ENCODE measurements at regions not wholly inside any gene's neighbourhood (a gene's known extent, or its start where the extent isn't known, plus 50 kb on each side); places are given as distances from the start of the nearest gene placed in this dataset.
"Not testable (repeated sequence)": the region's sequence is repeated elsewhere in the genome, so short reads cannot be mapped to it uniquely, and the experiment has no call there.

- no peak for DNase-seq (ENCODE audit: low read depth in 2 of 3, low spot score in 2 of 3)
Measured at GRCh38 chrX:73963682-73964081, 111.2 kb upstream of the XIST start.

- DNase-seq (ENCODE audit: low read depth in 2 of 3, low spot score in 2 of 3): no peak
Measured at GRCh38 chrX:73962948-73963347, 110.4 kb upstream of the XIST start.

GRCh38 chrX:73961867-73962266 is 109.4 kb upstream of the XIST start:
- not testable (repeated sequence) for DNase-seq (ENCODE audit: low read depth in 2 of 3, low spot score in 2 of 3)

- DNase-seq (ENCODE audit: low read depth in 2 of 3, low spot score in 2 of 3): peak in 1 of 3 donors; percentile 16
Measured at GRCh38 chrX:73944563-73944908, 92.0 kb upstream of the XIST start.

DNA sequence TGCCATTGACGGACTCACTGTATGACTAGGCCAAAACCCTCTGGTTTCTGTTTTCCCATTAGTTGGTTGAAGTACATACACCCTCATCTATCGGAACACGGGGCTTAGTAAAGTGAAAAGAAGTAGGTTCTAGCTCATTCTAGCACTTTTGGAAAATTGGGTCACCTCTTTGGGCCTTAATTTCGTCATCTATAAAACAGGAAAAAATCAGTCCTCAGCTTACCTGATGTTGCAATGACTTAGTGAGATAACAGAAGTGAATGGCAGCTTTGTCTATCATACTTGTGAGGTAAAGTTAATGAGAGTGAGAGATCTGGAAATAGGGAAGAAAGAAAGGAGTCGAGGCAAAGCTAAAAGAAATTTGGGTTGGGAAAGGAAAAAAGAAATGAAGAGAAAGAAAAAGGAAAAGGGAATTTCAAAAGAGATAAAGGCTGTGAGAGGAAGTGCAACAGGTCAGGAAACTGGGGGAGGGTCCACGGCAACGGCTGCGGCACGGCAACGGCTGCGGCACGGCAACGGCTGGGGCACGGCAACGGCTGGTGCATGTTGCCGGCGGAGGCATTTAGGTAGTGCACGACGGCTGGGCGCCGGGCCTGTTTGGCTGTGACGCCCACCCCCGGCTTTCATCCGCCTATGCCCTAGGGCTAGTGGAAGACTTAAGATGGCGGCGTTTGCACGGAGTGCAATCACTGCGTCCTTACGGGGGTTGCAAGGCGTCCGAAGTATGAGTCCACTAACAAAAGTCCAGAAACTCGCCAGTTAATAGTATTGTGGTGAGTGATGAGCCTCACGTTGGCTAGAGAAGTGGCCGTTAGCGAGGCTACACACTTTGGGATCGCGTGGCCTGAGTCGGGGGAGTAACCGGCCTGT is 91.4 kb upstream of the XIST start:
- DNase-seq (ENCODE audit: low read depth in 2 of 3, low spot score in 2 of 3): peak; percentile 77 to 88 (median 82)

DNA sequence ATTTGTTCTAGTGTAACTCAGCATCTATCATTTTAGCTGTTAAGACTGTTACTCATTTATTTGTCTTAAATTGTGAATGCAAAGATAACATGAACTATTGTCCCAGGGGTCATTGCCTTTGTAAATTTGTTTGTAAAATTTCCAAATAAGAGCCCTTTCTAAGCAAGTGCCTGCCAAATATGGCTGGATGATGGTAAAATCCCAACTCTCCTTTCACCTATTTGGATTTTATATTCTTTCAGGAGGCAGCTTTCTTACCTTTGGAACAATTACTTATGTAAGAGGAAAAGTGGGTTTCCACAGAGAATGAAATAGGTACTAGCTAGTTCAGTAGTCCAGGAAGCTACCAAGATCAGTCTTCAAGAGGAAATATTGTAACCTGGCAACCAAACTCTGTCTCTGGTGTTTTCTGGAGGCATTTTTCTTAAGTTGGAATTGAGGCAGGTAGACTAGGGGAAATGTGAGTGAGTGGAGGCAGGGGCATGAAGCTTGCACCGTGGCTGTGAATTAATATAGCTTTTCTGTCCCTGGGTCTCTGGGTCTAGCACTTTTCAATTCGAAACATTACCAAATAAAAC is 88.5 kb upstream of the XIST start:
- peak in 1 of 3 donors; percentile 5 for DNase-seq (ENCODE audit: low read depth in 2 of 3, low spot score in 2 of 3)

GRCh38 chrX:73937843-73938242 is 85.3 kb upstream of the XIST start:
- not testable (repeated sequence) for DNase-seq (ENCODE audit: low read depth in 2 of 3, low spot score in 2 of 3)

GRCh38 chrX:73932522-73932921 is 80.0 kb upstream of the XIST start:
- DNase-seq (ENCODE audit: low read depth in 2 of 3, low spot score in 2 of 3): no peak

GRCh38 chrX:73930300-73930699 is 77.8 kb upstream of the XIST start:
- DNase-seq (ENCODE audit: low read depth in 2 of 3, low spot score in 2 of 3): no peak

DNA sequence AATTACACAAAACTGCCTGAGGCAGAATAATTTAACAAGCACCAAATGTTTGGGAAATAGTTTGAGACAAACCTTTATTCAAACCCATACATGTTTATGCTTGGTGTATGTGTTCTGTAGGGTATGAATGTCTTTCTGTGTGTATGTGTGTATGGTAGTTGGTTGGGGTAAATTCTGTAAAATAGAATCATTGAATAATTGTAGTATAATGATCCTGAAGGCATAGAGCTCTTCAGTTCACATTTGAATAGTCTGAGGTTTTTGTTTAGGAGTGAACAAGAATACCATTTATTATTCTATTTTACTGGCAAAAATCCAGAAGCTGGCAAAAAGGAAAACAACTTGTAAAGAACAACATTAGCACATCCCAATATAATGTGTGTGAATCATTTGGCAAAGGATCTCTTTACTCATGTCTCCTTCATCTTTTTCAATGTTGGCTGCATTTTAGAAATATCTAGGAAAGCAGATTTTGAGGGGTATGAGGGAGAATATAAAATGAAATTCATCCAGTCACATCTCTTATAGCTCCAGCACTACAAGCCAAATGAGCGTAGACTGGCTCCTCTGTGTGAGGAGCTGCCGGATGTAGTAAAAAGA is 70.4 kb upstream of the XIST start:
- DNase-seq (ENCODE audit: low read depth in 2 of 3, low spot score in 2 of 3): no peak

- no peak for DNase-seq (ENCODE audit: low read depth in 2 of 3, low spot score in 2 of 3)
Measured at GRCh38 chrX:73916931-73917667, 64.6 kb upstream of the XIST start.

GRCh38 chrX:73916489-73916888 is 64.0 kb upstream of the XIST start:
- DNase-seq (ENCODE audit: low read depth in 2 of 3, low spot score in 2 of 3): no peak

DNA sequence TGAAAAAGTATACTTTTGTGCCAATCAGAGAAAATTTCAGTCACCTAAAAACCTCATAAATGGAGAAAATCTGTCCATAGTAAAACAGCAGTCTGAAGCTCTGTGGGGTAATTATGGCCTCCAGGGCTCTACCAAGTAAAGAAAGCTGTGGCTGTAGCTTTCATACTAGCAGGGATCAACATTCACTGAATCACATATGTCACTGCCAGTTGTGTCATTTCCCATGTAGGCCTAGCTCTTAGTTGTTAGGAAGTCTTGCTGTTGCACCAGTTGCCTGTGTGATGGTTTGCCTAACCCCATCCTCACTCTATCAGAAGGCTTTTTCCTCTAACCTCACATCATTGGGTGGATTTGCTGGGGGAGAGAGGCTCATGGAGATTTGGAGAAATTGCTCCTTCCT is 62.3 kb upstream of the XIST start:
- not testable (repeated sequence) for DNase-seq (ENCODE audit: low read depth in 2 of 3, low spot score in 2 of 3)

DNA sequence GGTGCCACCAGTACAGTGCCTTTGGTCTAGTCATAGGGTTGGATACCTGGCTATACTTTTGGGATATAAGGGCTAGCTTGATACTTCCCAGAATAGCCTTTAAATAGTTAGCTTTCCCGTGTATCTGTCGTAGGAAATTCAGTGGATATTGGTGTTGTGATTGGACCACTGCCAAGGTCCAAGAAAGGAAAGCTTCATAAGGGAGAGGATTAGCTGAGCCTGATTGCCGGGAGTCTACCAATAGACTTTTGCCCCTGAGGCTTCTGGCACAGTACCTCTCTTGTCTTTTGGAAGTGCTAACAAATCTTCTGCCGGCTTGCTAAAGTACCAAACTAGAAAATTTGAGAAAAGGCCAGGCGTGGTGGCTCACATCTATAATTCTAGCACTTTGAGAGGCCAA is 61.1 kb upstream of the XIST start:
- DNase-seq (ENCODE audit: low read depth in 2 of 3, low spot score in 2 of 3): no peak

GRCh38 chrX:73911946-73912345 is 59.4 kb upstream of the XIST start:
- not testable (repeated sequence) for DNase-seq (ENCODE audit: low read depth in 2 of 3, low spot score in 2 of 3)

DNA sequence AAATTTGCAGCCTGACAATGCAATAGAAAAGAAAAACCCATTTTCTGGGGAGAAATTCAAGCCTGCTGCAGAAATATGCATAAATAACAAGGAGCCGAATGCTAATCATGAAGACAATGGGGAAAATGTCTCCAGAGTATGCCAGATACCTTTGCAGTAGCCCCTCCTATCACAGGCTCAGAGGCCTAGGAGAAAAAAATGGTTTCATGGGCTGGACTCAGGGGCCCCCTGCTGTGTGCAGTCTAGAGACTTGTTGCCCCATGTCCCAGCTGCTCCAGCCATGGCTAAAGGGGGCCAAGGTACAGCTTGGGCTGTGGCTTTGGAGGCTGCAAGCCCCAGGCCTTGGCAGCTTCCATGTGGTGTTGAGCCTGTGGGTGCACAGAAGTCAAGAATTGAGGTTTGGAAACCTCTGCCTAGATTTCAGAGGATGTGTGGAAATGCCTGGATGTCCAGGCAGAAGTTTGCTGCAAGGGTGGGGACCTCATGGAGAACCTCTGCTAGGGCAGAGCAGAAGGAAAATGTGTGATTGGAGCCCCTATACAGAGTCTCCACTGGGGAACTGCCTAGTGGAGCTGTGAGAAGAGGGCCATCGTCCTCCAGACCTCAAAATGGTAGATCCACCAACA is 53.3 kb upstream of the XIST start:
- not testable (repeated sequence) for DNase-seq (ENCODE audit: low read depth in 2 of 3, low spot score in 2 of 3)

DNA sequence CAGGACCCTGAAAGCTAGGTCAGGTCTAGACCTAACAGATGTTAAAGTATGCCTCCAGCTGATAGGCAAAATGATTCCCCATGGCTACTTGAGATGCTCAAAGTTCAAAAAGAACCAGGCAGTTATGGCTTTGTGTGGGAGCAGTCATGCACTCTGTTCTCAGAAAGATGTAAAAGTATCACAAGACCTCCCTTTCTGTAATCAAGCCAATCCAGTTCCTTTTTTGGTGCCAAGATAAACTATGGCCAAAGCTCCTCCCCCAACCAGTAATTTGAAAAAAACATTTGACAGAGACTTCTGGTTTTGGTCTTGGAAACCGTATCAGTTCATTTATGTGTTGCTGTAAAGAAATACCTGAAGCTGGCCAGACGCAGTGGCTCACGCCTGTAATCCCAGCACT is 51.4 kb upstream of the XIST start:
- no peak for DNase-seq (ENCODE audit: low read depth in 2 of 3, low spot score in 2 of 3)

All from hematopoietic multipotent progenitor cell (in vitro differentiated cells).